ENCODE measurements at regions not wholly inside any gene's neighbourhood (a gene's known extent, or its start where the extent isn't known, plus 50 kb on each side); places are given as distances from the start of the nearest gene placed in this dataset.

DNA sequence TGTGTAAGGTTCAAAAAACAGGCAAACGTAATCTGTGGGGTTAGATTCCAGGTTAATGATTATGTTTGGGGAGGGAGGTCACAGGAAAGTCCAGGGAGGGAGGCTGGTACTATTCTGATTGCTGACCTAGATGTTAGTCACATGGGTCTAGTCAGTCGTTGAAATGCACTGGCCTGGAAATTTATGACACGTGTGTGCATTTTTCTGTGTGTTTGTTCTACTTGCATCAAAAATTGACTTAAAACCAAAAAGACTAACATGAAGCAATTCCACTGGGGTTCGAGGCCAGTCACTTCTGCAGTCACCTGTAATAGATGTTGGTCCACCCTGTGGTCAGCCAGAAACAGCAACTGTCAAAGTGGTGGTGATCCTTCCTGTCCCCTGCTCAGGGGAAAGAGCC, 104.2 kb upstream of the MLN start:
- no peaks in the 10 kb centered on the region for H3K9me3 Mint-ChIP-seq
- no peak for DNase-seq
- ChIA-PET CTCF (interaction anchor here (0.8 kb wide), 1 partner anchor 47 kb away, joined by 4 read pairs; no protein-coding TSS in a partner anchor), POLR2A (no interaction called here)
- TF ChIP-seq, protein P1, sequence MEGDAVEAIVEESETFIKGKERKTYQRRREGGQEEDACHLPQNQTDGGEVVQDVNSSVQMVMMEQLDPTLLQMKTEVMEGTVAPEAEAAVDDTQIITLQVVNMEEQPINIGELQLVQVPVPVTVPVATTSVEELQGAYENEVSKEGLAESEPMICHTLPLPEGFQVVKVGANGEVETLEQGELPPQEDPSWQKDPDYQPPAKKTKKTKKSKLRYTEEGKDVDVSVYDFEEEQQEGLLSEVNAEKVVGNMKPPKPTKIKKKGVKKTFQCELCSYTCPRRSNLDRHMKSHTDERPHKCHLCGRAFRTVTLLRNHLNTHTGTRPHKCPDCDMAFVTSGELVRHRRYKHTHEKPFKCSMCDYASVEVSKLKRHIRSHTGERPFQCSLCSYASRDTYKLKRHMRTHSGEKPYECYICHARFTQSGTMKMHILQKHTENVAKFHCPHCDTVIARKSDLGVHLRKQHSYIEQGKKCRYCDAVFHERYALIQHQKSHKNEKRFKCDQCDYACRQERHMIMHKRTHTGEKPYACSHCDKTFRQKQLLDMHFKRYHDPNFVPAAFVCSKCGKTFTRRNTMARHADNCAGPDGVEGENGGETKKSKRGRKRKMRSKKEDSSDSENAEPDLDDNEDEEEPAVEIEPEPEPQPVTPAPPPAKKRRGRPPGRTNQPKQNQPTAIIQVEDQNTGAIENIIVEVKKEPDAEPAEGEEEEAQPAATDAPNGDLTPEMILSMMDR (IDR thresholded peaks at IDR 0.05), result no peak
- intact Hi-C loops (cut with micrococcal nuclease), result no loop called here
- H3K27me3 Mint-ChIP-seq, result no peaks in the 10 kb centered on the region
- no peak overlapping the region for H3K27ac Mint-ChIP-seq
- H3K4me1 Mint-ChIP-seq (ENCODE audit: low read depth), result peaks cover 57% of the 10 kb centered on the region
- ATAC-seq, result no peak
- H3K4me3 Mint-ChIP-seq, result no peak overlapping the region
- no peaks in the 10 kb centered on the region for H3K36me3 Mint-ChIP-seq (ENCODE audit: low read depth)

- H3K27ac Mint-ChIP-seq, result no peak overlapping the region
- POLR2A ChIA-PET, result no interaction called here
- peaks cover 56% of the 10 kb centered on the region for H3K4me1 Mint-ChIP-seq (ENCODE audit: low read depth)
- CTCF ChIA-PET, result interaction anchor here (0.8 kb wide), 1 partner anchor 46 kb away, joined by 4 read pairs; no protein-coding TSS in a partner anchor
- intact Hi-C loops (cut with micrococcal nuclease), result no loop called here
- no peaks in the 10 kb centered on the region for H3K9me3 Mint-ChIP-seq
- no peak overlapping the region for H3K4me3 Mint-ChIP-seq
- TF ChIP-seq, protein P1 (IDR thresholded peaks at IDR 0.05), result no peak
- ATAC-seq, result no peak
- DNase-seq, result no peak
- H3K27me3 Mint-ChIP-seq, result no peaks in the 10 kb centered on the region
- H3K36me3 Mint-ChIP-seq (ENCODE audit: low read depth), result no peaks in the 10 kb centered on the region
These were observed 103.4 kb upstream of the MLN start for GRCh38 chr6:33907227-33907626.

DNA sequence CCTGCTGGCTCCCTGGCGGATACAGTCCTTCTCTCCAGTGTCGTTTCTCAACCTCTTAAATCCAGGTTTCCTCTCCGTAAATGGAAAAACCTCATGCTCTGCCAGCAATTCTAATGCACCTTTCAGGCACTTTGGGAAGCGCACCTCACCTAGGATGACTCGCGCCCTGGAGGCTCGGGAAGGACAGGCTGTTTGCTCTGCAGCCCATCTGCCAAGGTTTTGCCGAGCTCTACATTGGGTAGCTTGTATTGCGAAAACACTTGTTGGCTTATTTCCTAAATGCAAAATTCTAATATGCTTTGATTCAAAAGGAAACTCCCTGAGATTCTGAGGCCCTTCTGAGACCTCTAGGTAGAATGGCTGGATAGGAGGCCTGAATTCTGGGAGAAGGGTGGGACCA, 102.6 kb upstream of the MLN start:
- Mint-ChIP-seq H3K27me3 (no peaks in the 10 kb centered on the region), H3K4me3 (no peak overlapping the region), H3K9me3 (no peaks in the 10 kb centered on the region), H3K4me1 (ENCODE audit: low read depth) (peaks cover 54% of the 10 kb centered on the region), H3K27ac (no peak overlapping the region), H3K36me3 (ENCODE audit: low read depth) (no peaks in the 10 kb centered on the region)
- intact Hi-C loops (cut with micrococcal nuclease), result no loop called here
- TF ChIP-seq, protein P1 (IDR thresholded peaks at IDR 0.05), result no peak
- ATAC-seq (no peak), DNase-seq (no peak)
- ChIA-PET POLR2A (no interaction called here), CTCF (no interaction called here)

- Mint-ChIP-seq H3K4me3 (peak overlapping the region; percentile 7), H3K27me3 (no peaks in the 10 kb centered on the region), H3K4me1 (ENCODE audit: low read depth) (peaks cover 54% of the 10 kb centered on the region)
These were observed 101.3 kb upstream of the MLN start for GRCh38 chr6:33905071-33905609.

GRCh38 chr6:33904747-33905065, 100.9 kb upstream of the MLN start:
- H3K4me3 Mint-ChIP-seq, result peak overlapping the region; percentile 7
- H3K27ac Mint-ChIP-seq, result peak overlapping the region; percentile 77
- H3K9me3 Mint-ChIP-seq, result no peaks in the 10 kb centered on the region
- peaks cover 54% of the 10 kb centered on the region for H3K4me1 Mint-ChIP-seq (ENCODE audit: low read depth)
- ChIA-PET POLR2A (interaction anchor here (0.6 to 1.2 kb wide), 5 partner anchors 9 to 117 kb away, joined by 3 to 4 read pairs (median 3); no protein-coding TSS in a partner anchor), CTCF (interaction anchor here (0.7 to 1.9 kb wide), 4 partner anchors 9 to 193 kb away, joined by 3 to 10 read pairs (median 4); partner anchors contain the start of gene UQCC2)
- no peaks in the 10 kb centered on the region for H3K36me3 Mint-ChIP-seq (ENCODE audit: low read depth)
- ATAC-seq (no peak), DNase-seq (no peak)
- intact Hi-C loops (cut with micrococcal nuclease), result no loop called here
- TF ChIP-seq, protein P1 (IDR thresholded peaks at IDR 0.05), result no peak
- no peaks in the 10 kb centered on the region for H3K27me3 Mint-ChIP-seq

More at GRCh38 chr6:33905071-33905609, 101.3 kb upstream of the MLN start:
- ChIA-PET CTCF (interaction anchor here (0.6 to 1.9 kb wide), 4 partner anchors 9 to 240 kb away, joined by 3 to 10 read pairs (median 4); no protein-coding TSS in a partner anchor), POLR2A (interaction anchor here (0.6 to 1.2 kb wide), 4 partner anchors 10 to 118 kb away, joined by 3 to 4 read pairs (median 4); no protein-coding TSS in a partner anchor)
- DNase-seq, result peak; percentile 61
- TF ChIP-seq, protein P1 (IDR thresholded peaks at IDR 0.05), result no peak
- intact Hi-C loops (cut with micrococcal nuclease), result no loop called here
- ATAC-seq, result peak; percentile 50
- H3K27ac Mint-ChIP-seq, result peak overlapping the region; percentile 77
- no peaks in the 10 kb centered on the region for H3K36me3 Mint-ChIP-seq (ENCODE audit: low read depth)
- H3K9me3 Mint-ChIP-seq, result no peaks in the 10 kb centered on the region
